ENCODE measurements at regions not wholly inside any gene's neighbourhood (a gene's known extent, or its start where the extent isn't known, plus 50 kb on each side); places are given as distances from the start of the nearest gene placed in this dataset.

- TF ChIP-seq MEF2A (IDR thresholded peaks at IDR 0.05; ENCODE audit: borderline replicate concordance, low read depth) (no peak), TCF12 (IDR thresholded peaks at IDR 0.05) (no peak), NFIC (IDR thresholded peaks at IDR 0.05; ENCODE audit: borderline replicate concordance) (no peak), SIN3A (IDR thresholded peaks at IDR 0.05; ENCODE audit: borderline replicate concordance, low read depth, low read length) (no peak)
- TF ChIP-seq, protein P1, sequence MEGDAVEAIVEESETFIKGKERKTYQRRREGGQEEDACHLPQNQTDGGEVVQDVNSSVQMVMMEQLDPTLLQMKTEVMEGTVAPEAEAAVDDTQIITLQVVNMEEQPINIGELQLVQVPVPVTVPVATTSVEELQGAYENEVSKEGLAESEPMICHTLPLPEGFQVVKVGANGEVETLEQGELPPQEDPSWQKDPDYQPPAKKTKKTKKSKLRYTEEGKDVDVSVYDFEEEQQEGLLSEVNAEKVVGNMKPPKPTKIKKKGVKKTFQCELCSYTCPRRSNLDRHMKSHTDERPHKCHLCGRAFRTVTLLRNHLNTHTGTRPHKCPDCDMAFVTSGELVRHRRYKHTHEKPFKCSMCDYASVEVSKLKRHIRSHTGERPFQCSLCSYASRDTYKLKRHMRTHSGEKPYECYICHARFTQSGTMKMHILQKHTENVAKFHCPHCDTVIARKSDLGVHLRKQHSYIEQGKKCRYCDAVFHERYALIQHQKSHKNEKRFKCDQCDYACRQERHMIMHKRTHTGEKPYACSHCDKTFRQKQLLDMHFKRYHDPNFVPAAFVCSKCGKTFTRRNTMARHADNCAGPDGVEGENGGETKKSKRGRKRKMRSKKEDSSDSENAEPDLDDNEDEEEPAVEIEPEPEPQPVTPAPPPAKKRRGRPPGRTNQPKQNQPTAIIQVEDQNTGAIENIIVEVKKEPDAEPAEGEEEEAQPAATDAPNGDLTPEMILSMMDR (IDR thresholded peaks at IDR 0.05), result no peak
Measured at GRCh38 chr6:115396112-115396906, 664.4 kb downstream of the FRK start.

All from SK-N-SH (cell line).